Neural progenitor cell (in vitro differentiated cells): ENCODE measurements at regions not wholly inside any gene's neighbourhood (a gene's known extent, or its start where the extent isn't known, plus 50 kb on each side); places are given as distances from the start of the nearest gene placed in this dataset.
A peak's percentile ranks its signal among the peaks of the same experiment; 100 is the strongest.

Experiments used
- DNase-seq: peaks from one replicate; pipeline ENCODE4 v3.0.0-alpha.2; 2016; ENCODE audit warnings: low spot score
- H2AFZ ChIP-seq: fragments of 200-600 bp; sonication (generic); replicated peaks from 2 replicates; pipeline ENCODE4 v1.6.1; 2016; ENCODE audit warnings: antibody characterized with exemption
- H3F3A ChIP-seq: fragments of 200-600 bp; sonication (generic); 2 replicates; pipeline ENCODE4 v1.6.1; 2016; ENCODE audit warnings: antibody characterized with exemption, low read depth
- H3K27ac ChIP-seq: fragments of 200-600 bp; sonication (generic); 2 replicates; pipeline ENCODE4 v1.5.1; 2016; ENCODE audit warnings: mild to moderate bottlenecking
- H3K27me3 ChIP-seq: fragments of 200-600 bp; sonication (generic); 2 replicates; pipeline ENCODE4 v1.6.1; 2016; ENCODE audit warnings: mild to moderate bottlenecking, moderate library complexity
- H3K36me3 ChIP-seq: fragments of 200-600 bp; sonication (generic); 2 replicates; pipeline ENCODE4 v1.5.1; 2016
- H3K4me1 ChIP-seq: fragments of 200-600 bp; sonication (generic); 2 replicates; pipeline ENCODE4 v1.6.1; 2016; ENCODE audit warnings: mixed run types
- H3K4me2 ChIP-seq: fragments of 200-600 bp; sonication (generic); 2 replicates; pipeline ENCODE4 v1.6.1; 2016
- H3K4me3 ChIP-seq: fragments of 200-600 bp; sonication (generic); 2 replicates; pipeline ENCODE4 v1.5.1; 2016
- H3K79me2 ChIP-seq: fragments of 200-600 bp; sonication (generic); 2 replicates; pipeline ENCODE4 v1.6.1; 2016; ENCODE audit warnings: low read depth
- H3K9ac ChIP-seq: fragments of 200-600 bp; sonication (generic); 2 replicates; pipeline ENCODE4 v1.6.1; 2016
- H3K9me3 ChIP-seq: fragments of 200-600 bp; sonication (generic); 2 replicates; pipeline ENCODE4 v1.5.1; 2016; ENCODE audit warnings: low read depth
- H4K20me1 ChIP-seq: fragments of 200-600 bp; sonication (generic); 2 replicates; pipeline ENCODE4 v1.6.1; 2016; ENCODE audit warnings: low read depth
- H3K27ac Mint-ChIP-seq: 3 replicates; pipeline ENCODE4 v1.8.0; 2021; ENCODE audit warnings: mixed read lengths
- H3K27me3 Mint-ChIP-seq: 2 replicates; pipeline ENCODE4 v1.8.0; 2022; ENCODE audit warnings: low read depth, mild to moderate bottlenecking, inconsistent platforms, moderate library complexity, mixed read lengths; ENCODE audit not compliant: insufficient read depth
- H3K36me3 Mint-ChIP-seq: 3 replicates; pipeline ENCODE4 v1.8.0; 2021; ENCODE audit warnings: mixed read lengths
- H3K4me1 Mint-ChIP-seq: 3 replicates; pipeline ENCODE4 v1.8.0; 2021; ENCODE audit warnings: mixed read lengths
- H3K4me3 Mint-ChIP-seq: 3 replicates; pipeline ENCODE4 v1.8.0; 2021; ENCODE audit warnings: mild to moderate bottlenecking, moderate library complexity, mixed read lengths
- H3K9me3 Mint-ChIP-seq: 3 replicates; pipeline ENCODE4 v1.8.0; 2020; ENCODE audit warnings: mixed read lengths
- EZH2 ChIP-seq: fragments of 200-600 bp; sonication (generic); IDR thresholded peaks from 2 replicates; pipeline ENCODE4 v1.6.1; 2017; ENCODE audit warnings: antibody characterized with exemption, mild to moderate bottlenecking, moderate library complexity
- EZH2phosphoT487 ChIP-seq: fragments of 200-600 bp; sonication (generic); IDR thresholded peaks from 2 replicates; pipeline ENCODE4 v1.6.1; 2017; ENCODE audit warnings: antibody characterized with exemption
- TF ChIP-seq, protein P1 (sequence below): fragments of 200-600 bp; sonication (generic); IDR thresholded peaks from 2 replicates; pipeline ENCODE4 v1.5.1; 2017; ENCODE audit warnings: antibody characterized with exemption, mild to moderate bottlenecking

- no peaks in the 10 kb centered on the region for H3F3A ChIP-seq
- no peaks in the 10 kb centered on the region for H3K27me3 Mint-ChIP-seq
- H2AFZ ChIP-seq, result no peak overlapping the region
- TF ChIP-seq, protein P1, sequence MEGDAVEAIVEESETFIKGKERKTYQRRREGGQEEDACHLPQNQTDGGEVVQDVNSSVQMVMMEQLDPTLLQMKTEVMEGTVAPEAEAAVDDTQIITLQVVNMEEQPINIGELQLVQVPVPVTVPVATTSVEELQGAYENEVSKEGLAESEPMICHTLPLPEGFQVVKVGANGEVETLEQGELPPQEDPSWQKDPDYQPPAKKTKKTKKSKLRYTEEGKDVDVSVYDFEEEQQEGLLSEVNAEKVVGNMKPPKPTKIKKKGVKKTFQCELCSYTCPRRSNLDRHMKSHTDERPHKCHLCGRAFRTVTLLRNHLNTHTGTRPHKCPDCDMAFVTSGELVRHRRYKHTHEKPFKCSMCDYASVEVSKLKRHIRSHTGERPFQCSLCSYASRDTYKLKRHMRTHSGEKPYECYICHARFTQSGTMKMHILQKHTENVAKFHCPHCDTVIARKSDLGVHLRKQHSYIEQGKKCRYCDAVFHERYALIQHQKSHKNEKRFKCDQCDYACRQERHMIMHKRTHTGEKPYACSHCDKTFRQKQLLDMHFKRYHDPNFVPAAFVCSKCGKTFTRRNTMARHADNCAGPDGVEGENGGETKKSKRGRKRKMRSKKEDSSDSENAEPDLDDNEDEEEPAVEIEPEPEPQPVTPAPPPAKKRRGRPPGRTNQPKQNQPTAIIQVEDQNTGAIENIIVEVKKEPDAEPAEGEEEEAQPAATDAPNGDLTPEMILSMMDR, result no peak
- TF ChIP-seq EZH2phosphoT487, result no peak
- no peak for TF ChIP-seq EZH2
- H4K20me1 ChIP-seq, result no peaks in the 10 kb centered on the region
- H3K27ac ChIP-seq, result no peak overlapping the region
- H3K79me2 ChIP-seq, result no peaks in the 10 kb centered on the region
- H3K36me3 ChIP-seq, result no peaks in the 10 kb centered on the region
- H3K4me3 ChIP-seq, result no peak overlapping the region
- no peaks in the 10 kb centered on the region for H3K27me3 ChIP-seq
- DNase-seq, result no peak
- no peak overlapping the region for H3K27ac Mint-ChIP-seq
- H3K4me1 Mint-ChIP-seq, result peaks cover 3% of the 10 kb centered on the region
- H3K4me3 Mint-ChIP-seq, result no peak overlapping the region
- H3K4me2 ChIP-seq, result no peak overlapping the region
- H3K9ac ChIP-seq, result no peak overlapping the region
- H3K9me3 ChIP-seq, result no peaks in the 10 kb centered on the region
- peaks cover 2% of the 10 kb centered on the region for H3K36me3 Mint-ChIP-seq
- peaks cover 12% of the 10 kb centered on the region for H3K9me3 Mint-ChIP-seq
- H3K4me1 ChIP-seq, result no peaks in the 10 kb centered on the region
These were observed 75.5 kb downstream of the ING2 start for GRCh38 chr4:183580370-183580769.

DNA sequence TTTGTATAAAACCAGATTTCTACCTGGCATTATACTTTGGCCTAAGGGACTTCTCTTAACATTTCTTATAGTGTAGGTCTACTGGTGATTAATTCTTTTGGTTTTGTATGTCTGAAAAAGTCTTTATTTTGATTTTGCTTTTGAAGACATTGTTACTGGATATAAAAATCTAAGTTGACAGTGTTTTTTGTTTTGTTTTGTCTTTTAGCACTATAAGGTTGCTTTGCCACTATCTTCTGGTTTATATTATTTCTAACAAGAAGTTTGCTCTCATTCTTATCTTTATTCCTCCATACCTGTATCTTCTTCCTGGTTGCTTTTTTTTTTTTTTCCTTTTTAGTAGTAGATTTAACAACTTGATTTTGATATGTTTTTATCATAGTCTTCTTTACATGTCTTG, 76.0 kb downstream of the ING2 start:
- peaks cover 2% of the 10 kb centered on the region for H3K36me3 Mint-ChIP-seq
- no peaks in the 10 kb centered on the region for H3K79me2 ChIP-seq
- no peak for DNase-seq

DNA sequence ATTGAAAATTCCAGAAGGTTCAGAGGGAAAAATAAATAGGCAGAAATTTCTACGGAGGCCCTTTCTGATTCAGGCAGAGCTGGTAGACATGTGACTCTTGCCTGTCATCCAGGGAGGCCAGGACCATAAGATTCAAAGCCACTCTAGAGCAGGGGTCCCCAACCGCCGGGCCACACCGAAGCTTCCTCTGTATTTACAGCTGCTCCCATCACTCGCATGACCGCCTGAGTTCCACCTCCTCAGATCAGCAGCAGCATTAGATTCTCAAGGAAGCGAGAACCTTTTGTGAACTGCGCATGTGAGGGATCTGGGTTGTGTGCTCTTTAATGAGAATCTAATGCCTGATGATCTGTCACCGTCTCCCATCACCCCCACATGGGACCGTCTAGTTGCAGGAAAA, 72.2 kb downstream of the RWDD4 start:
- H3K4me1 ChIP-seq, result no peaks in the 10 kb centered on the region
- H3K9me3 ChIP-seq, result no peaks in the 10 kb centered on the region
- peaks cover 5% of the 10 kb centered on the region for H3K4me1 Mint-ChIP-seq
- peaks cover 2% of the 10 kb centered on the region for H3K36me3 Mint-ChIP-seq
- H4K20me1 ChIP-seq, result no peaks in the 10 kb centered on the region
- no peaks in the 10 kb centered on the region for H3F3A ChIP-seq
- H3K27ac Mint-ChIP-seq, result no peak overlapping the region
- no peak for DNase-seq
- no peak overlapping the region for H3K27ac ChIP-seq
- H3K4me3 ChIP-seq, result no peak overlapping the region
- H3K9ac ChIP-seq, result no peak overlapping the region
- H3K79me2 ChIP-seq, result no peaks in the 10 kb centered on the region
- H2AFZ ChIP-seq, result no peak overlapping the region
- H3K36me3 ChIP-seq, result no peaks in the 10 kb centered on the region
- H3K4me3 Mint-ChIP-seq, result no peak overlapping the region
- peaks cover 4% of the 10 kb centered on the region for H3K27me3 Mint-ChIP-seq
- no peaks in the 10 kb centered on the region for H3K27me3 ChIP-seq
- TF ChIP-seq EZH2, result no peak
- TF ChIP-seq EZH2phosphoT487, result no peak
- TF ChIP-seq, protein P1, result no peak
- H3K9me3 Mint-ChIP-seq, result peaks cover 8% of the 10 kb centered on the region
- H3K4me2 ChIP-seq, result no peak overlapping the region

More for the DNA sequence above, 76.0 kb downstream of the ING2 start:
- no peaks in the 10 kb centered on the region for H3K27me3 Mint-ChIP-seq
- Histone ChIP-seq H4K20me1 (no peaks in the 10 kb centered on the region), H3K9me3 (no peaks in the 10 kb centered on the region), H3K27ac (no peak overlapping the region), H3K4me3 (no peak overlapping the region), H3K4me1 (no peaks in the 10 kb centered on the region), H3K4me2 (no peak overlapping the region), H3K9ac (no peak overlapping the region), H3K36me3 (no peaks in the 10 kb centered on the region), H3F3A (no peaks in the 10 kb centered on the region), H2AFZ (no peak overlapping the region), H3K27me3 (no peaks in the 10 kb centered on the region)
- no peak overlapping the region for H3K27ac Mint-ChIP-seq
- no peak for TF ChIP-seq EZH2
- peaks cover 3% of the 10 kb centered on the region for H3K4me1 Mint-ChIP-seq
- peaks cover 12% of the 10 kb centered on the region for H3K9me3 Mint-ChIP-seq
- H3K4me3 Mint-ChIP-seq, result no peak overlapping the region

- no peaks in the 10 kb centered on the region for H3F3A ChIP-seq
- H3K27ac Mint-ChIP-seq, result no peak overlapping the region
- H3K4me2 ChIP-seq, result no peak overlapping the region
- H4K20me1 ChIP-seq, result no peaks in the 10 kb centered on the region
- TF ChIP-seq, protein P1, result no peak
- H3K4me1 Mint-ChIP-seq, result peaks cover 5% of the 10 kb centered on the region
- DNase-seq, result no peak
- H3K9me3 Mint-ChIP-seq, result peaks cover 2% of the 10 kb centered on the region
- no peak overlapping the region for H3K27ac ChIP-seq
- peaks cover 4% of the 10 kb centered on the region for H3K27me3 Mint-ChIP-seq
- no peaks in the 10 kb centered on the region for H3K4me1 ChIP-seq
- H3K79me2 ChIP-seq, result no peaks in the 10 kb centered on the region
- H2AFZ ChIP-seq, result peak overlapping the region; percentile 38
- no peak overlapping the region for H3K4me3 Mint-ChIP-seq
- H3K4me3 ChIP-seq, result no peak overlapping the region
- no peak overlapping the region for H3K9ac ChIP-seq
- no peaks in the 10 kb centered on the region for H3K27me3 ChIP-seq
- H3K36me3 ChIP-seq, result no peaks in the 10 kb centered on the region
- H3K36me3 Mint-ChIP-seq, result no peaks in the 10 kb centered on the region
- H3K9me3 ChIP-seq, result no peaks in the 10 kb centered on the region
These were observed 70.8 kb downstream of the RWDD4 start for GRCh38 chr4:183588169-183588675.
